Small intestine (tissue), 7 donors: ENCODE measurements at regions not wholly inside any gene's neighbourhood (a gene's known extent, or its start where the extent isn't known, plus 50 kb on each side); places are given as distances from the start of the nearest gene placed in this dataset.
A peak's percentile ranks its signal among the peaks of the same experiment; 100 is the strongest.

Experiments
- DNase-seq, 2 donors: peaks; one replicate each; pipeline versions ENCODE4 v3.0.0 to v3.0.0-alpha.2; 2013
- FAIRE-seq: peaks from 2 replicates; lab custom pipeline; 2012; peaks lifted over from hg19 to GRCh38; lab: Jason Lieb, UNC
- H3K27ac ChIP-seq, 3 donors: one replicate each; pipeline ENCODE4 v1.5.1; 2013; ENCODE audit warnings: low read length in 2 of 3, mild to moderate bottlenecking in 2 of 3, control low read depth in 1 of 3, inconsistent platforms in 1 of 3, low read depth in 1 of 3, moderate library complexity in 1 of 3
- H3K27me3 ChIP-seq, 3 donors: one replicate each; pipeline ENCODE4 v1.6.1; 2013; ENCODE audit warnings: low read length in 3 of 3, inconsistent platforms in 1 of 3; ENCODE audit not compliant: control insufficient read depth in 3 of 3, insufficient read depth in 3 of 3
- H3K36me3 ChIP-seq, 3 donors: one replicate each; pipeline ENCODE4 v1.6.1; 2013; ENCODE audit warnings: low read length in 3 of 3, inconsistent platforms in 1 of 3, low read depth in 1 of 3, mild to moderate bottlenecking in 1 of 3, moderate library complexity in 1 of 3; ENCODE audit not compliant: control insufficient read depth in 3 of 3, insufficient read depth in 2 of 3
- H3K4me1 ChIP-seq, 3 donors: one replicate each; pipeline ENCODE4 v1.6.1; 2013; ENCODE audit warnings: low read length in 2 of 3, inconsistent platforms in 1 of 3, low read depth in 1 of 3, mild to moderate bottlenecking in 1 of 3, moderate library complexity in 1 of 3; ENCODE audit not compliant: control insufficient read depth in 3 of 3, insufficient read depth in 2 of 3
- H3K4me3 ChIP-seq, 3 donors: one replicate each; pipeline ENCODE4 v1.5.1; 2013; ENCODE audit warnings: low read length in 3 of 3, control low read depth in 1 of 3, inconsistent platforms in 1 of 3, low read depth in 1 of 3, mild to moderate bottlenecking in 1 of 3, moderate library complexity in 1 of 3
- H3K9me3 ChIP-seq, 2 donors: one replicate each; pipeline ENCODE4 v1.6.1; 2013; ENCODE audit warnings: low read depth in 1 of 2, low read length in 1 of 2; ENCODE audit not compliant: control insufficient read depth in 2 of 2, insufficient read depth in 1 of 2
- WGBS, 3 donors: extraction: QIAGEN DNeasy Blood & Tissue Kit; methylation state at CpG; one replicate each; pipeline ENCODE4 v1.1.7; 2013; 5-methylcytosine and 5-hydroxymethylcytosine counted together
- donor health status: healthy with polysubstance abuse.
- donor health status: control.
- donor health status: control.
- donor health status: Bipolar disorder and iron deficiency.
- donor health status: healthy.

GRCh38 chr6:128569732-128570679 lies 49.6 kb upstream of the PTPRK start:
- H3K4me3 ChIP-seq = no peak overlapping the region
- no peak overlapping the region for H3K27ac ChIP-seq
- no peaks in the 10 kb centered on the region for H3K36me3 ChIP-seq
- no peaks in the 10 kb centered on the region for H3K9me3 ChIP-seq
- 18 to 41% (median 31%) methylated on average over 5 of the region's 5 CpGs for WGBS, 3 donors
- H3K4me1 ChIP-seq = peaks cover 0 to 3% (median 0%) of the 10 kb centered on the region in 3 donors
- no peaks in the 10 kb centered on the region for H3K27me3 ChIP-seq
- DNase-seq = peak in 1 of 2 donors; percentile 5
- no peak for FAIRE-seq
